Nephron progenitor cell (in vitro differentiated cells): ENCODE measurements at regions not wholly inside any gene's neighbourhood (a gene's known extent, or its start where the extent isn't known, plus 50 kb on each side); places are given as distances from the start of the nearest gene placed in this dataset.

ENCODE experiments used
- DNase-seq: peaks from one replicate; pipeline ENCODE4 v3.0.0; 2021
- H3K27ac Mint-ChIP-seq: 2 replicates; pipeline ENCODE4 v1.8.0; 2021; ENCODE audit warnings: mild to moderate bottlenecking, moderate library complexity, mixed read lengths
- H3K27me3 Mint-ChIP-seq: 2 replicates; pipeline ENCODE4 v1.8.0; 2021; ENCODE audit warnings: mild to moderate bottlenecking, low read depth, mixed read lengths; ENCODE audit not compliant: poor library complexity
- H3K36me3 Mint-ChIP-seq: 2 replicates; pipeline ENCODE4 v1.8.0; 2021; ENCODE audit warnings: low read depth, mixed read lengths
- H3K4me1 Mint-ChIP-seq: 2 replicates; pipeline ENCODE4 v1.8.0; 2021; ENCODE audit warnings: mixed read lengths
- H3K4me3 Mint-ChIP-seq: 2 replicates; pipeline ENCODE4 v1.8.0; 2021; ENCODE audit warnings: mild to moderate bottlenecking, moderate library complexity, mixed read lengths
- H3K9me3 Mint-ChIP-seq: 2 replicates; pipeline ENCODE4 v1.8.0; 2021; ENCODE audit warnings: mild to moderate bottlenecking, moderate library complexity, mixed read lengths
- TF ChIP-seq, protein P1 (sequence below): fragments of 200-600 bp; sonication (generic); IDR thresholded peaks from 2 replicates; pipeline ENCODE4 v1.5.0; 2021; ENCODE audit warnings: antibody characterized with exemption

DNA sequence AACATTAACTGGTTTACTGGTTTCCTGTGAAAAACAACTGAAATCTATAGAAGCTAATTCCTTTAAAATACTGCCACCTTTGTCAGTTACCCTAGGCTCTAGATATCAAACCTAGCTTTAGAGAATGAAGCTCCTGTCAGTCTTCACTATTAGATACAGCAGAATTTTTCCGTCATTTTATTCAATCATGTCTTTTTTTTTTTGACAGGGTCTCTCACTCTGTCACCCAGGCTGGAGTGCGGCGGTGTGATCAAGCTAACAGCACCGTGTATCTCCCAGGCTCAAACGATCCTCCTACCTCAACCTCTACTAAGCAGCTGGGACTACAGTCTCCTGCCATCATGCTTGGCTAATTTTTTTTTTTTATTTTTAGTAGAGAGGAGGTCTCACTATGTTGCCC lies 415.2 kb upstream of the LRRTM4 start:
- DNase-seq = no peak
- Mint-ChIP-seq H3K27me3 (no peaks in the 10 kb centered on the region), H3K4me3 (no peak overlapping the region), H3K4me1 (peaks cover 6% of the 10 kb centered on the region), H3K9me3 (peaks cover 9% of the 10 kb centered on the region), H3K36me3 (no peaks in the 10 kb centered on the region), H3K27ac (no peak overlapping the region)
- TF ChIP-seq, protein P1, sequence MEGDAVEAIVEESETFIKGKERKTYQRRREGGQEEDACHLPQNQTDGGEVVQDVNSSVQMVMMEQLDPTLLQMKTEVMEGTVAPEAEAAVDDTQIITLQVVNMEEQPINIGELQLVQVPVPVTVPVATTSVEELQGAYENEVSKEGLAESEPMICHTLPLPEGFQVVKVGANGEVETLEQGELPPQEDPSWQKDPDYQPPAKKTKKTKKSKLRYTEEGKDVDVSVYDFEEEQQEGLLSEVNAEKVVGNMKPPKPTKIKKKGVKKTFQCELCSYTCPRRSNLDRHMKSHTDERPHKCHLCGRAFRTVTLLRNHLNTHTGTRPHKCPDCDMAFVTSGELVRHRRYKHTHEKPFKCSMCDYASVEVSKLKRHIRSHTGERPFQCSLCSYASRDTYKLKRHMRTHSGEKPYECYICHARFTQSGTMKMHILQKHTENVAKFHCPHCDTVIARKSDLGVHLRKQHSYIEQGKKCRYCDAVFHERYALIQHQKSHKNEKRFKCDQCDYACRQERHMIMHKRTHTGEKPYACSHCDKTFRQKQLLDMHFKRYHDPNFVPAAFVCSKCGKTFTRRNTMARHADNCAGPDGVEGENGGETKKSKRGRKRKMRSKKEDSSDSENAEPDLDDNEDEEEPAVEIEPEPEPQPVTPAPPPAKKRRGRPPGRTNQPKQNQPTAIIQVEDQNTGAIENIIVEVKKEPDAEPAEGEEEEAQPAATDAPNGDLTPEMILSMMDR = no peak

DNA sequence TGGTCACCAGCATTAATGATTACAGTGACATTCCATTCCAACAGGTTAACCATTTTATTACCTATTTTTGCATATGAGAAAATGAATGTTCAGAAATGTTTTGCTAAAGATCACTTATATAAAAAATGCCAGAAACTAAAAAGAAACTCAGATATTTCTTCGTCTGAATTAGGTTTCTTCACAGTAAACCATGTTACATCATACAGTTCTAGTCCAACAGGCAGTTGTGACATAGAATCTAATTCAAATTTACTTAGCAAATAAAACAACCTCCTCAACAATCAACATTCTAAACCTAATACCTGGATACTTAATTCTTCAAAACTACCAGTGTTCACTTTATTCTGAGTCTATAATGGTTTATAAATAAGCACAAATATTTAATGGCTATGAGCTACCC lies 416.3 kb upstream of the LRRTM4 start:
- H3K27ac Mint-ChIP-seq = no peak overlapping the region
- H3K4me3 Mint-ChIP-seq = no peak overlapping the region
- no peaks in the 10 kb centered on the region for H3K9me3 Mint-ChIP-seq
- H3K4me1 Mint-ChIP-seq = peaks cover 6% of the 10 kb centered on the region
- no peaks in the 10 kb centered on the region for H3K36me3 Mint-ChIP-seq
- DNase-seq = no peak
- TF ChIP-seq, protein P1 = no peak
- H3K27me3 Mint-ChIP-seq = no peaks in the 10 kb centered on the region

- Mint-ChIP-seq H3K27ac (no peak overlapping the region), H3K4me1 (peaks cover 6% of the 10 kb centered on the region), H3K9me3 (no peaks in the 10 kb centered on the region), H3K36me3 (no peaks in the 10 kb centered on the region), H3K27me3 (no peaks in the 10 kb centered on the region), H3K4me3 (no peak overlapping the region)
- DNase-seq = no peak
- TF ChIP-seq, protein P1 = no peak
Observed at GRCh38 chr2:77939370-77939769, 417.2 kb upstream of the LRRTM4 start.

DNA sequence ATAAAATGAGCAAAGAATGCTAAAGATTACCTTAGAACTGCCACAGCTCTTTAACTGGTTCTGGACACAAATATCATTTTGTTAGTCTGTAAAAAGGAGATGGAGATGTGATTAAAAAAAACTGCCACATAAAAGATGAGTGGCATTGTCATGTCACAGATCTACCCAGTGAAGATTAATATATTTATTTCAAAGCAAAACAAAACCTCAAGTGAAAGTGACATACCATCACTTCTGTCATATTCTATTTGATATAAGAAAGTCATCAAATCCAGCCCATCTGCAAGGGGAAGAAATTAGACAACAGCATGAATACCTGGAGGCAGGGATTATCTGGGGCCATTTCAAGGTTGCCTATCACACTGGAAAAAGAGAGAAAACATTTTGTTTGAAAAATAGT lies 417.6 kb upstream of the LRRTM4 start:
- H3K27me3 Mint-ChIP-seq = no peaks in the 10 kb centered on the region
- H3K4me1 Mint-ChIP-seq = peaks cover 6% of the 10 kb centered on the region
- no peaks in the 10 kb centered on the region for H3K9me3 Mint-ChIP-seq
- no peak overlapping the region for H3K4me3 Mint-ChIP-seq
- DNase-seq = no peak
- H3K36me3 Mint-ChIP-seq = no peaks in the 10 kb centered on the region
- H3K27ac Mint-ChIP-seq = no peak overlapping the region
- TF ChIP-seq, protein P1 = no peak

GRCh38 chr2:77954931-77955330 lies 432.8 kb upstream of the LRRTM4 start:
- no peaks in the 10 kb centered on the region for H3K9me3 Mint-ChIP-seq
- no peak for DNase-seq
- no peaks in the 10 kb centered on the region for H3K36me3 Mint-ChIP-seq
- H3K27ac Mint-ChIP-seq = no peak overlapping the region
- no peaks in the 10 kb centered on the region for H3K27me3 Mint-ChIP-seq
- no peak overlapping the region for H3K4me3 Mint-ChIP-seq
- no peaks in the 10 kb centered on the region for H3K4me1 Mint-ChIP-seq
- TF ChIP-seq, protein P1 = no peak

- TF ChIP-seq, protein P1 = no peak
- H3K27me3 Mint-ChIP-seq = no peaks in the 10 kb centered on the region
- no peak overlapping the region for H3K4me3 Mint-ChIP-seq
- H3K4me1 Mint-ChIP-seq = no peaks in the 10 kb centered on the region
- no peak for DNase-seq
- no peaks in the 10 kb centered on the region for H3K36me3 Mint-ChIP-seq
- H3K9me3 Mint-ChIP-seq = no peaks in the 10 kb centered on the region
- no peak overlapping the region for H3K27ac Mint-ChIP-seq
Observed at GRCh38 chr2:77962943-77963342, 440.8 kb upstream of the LRRTM4 start.
